GM12864 (cell line): ENCODE measurements at regions not wholly inside any gene's neighbourhood (a gene's known extent, or its start where the extent isn't known, plus 50 kb on each side); places are given as distances from the start of the nearest gene placed in this dataset.

Experiments used
- DNase-seq: peaks from one replicate; pipeline ENCODE4 v3.0.0-alpha.2; 2011; ENCODE audit warnings: low read depth
- H3K4me3 ChIP-seq: 2 replicates; pipeline ENCODE4 v1.5.1; 2011; ENCODE audit warnings: mild to moderate bottlenecking, low read depth, low read length, control low read depth
- CTCF ChIP-seq: IDR thresholded peaks from 2 replicates; pipeline ENCODE4 v1.5.1; 2011; ENCODE audit warnings: low read depth, mild to moderate bottlenecking, moderate library complexity, low read length, control low read depth, inconsistent platforms; ENCODE audit errors: missing control alignments

GRCh38 chr20:60210779-60211617, 252.8 kb downstream of the CDH26 start:
- no peak for DNase-seq
- no peak overlapping the region for H3K4me3 ChIP-seq
- TF ChIP-seq CTCF, result peak; percentile 86

GRCh38 chr20:60211618-60212463, 253.6 kb downstream of the CDH26 start:
- H3K4me3 ChIP-seq, result no peak overlapping the region
- no peak for TF ChIP-seq CTCF
- DNase-seq, result no peak

GRCh38 chr20:60212695-60213094, 254.5 kb downstream of the CDH26 start:
- no peak for DNase-seq
- no peak for TF ChIP-seq CTCF
- no peak overlapping the region for H3K4me3 ChIP-seq

GRCh38 chr20:60213126-60213893, 255.1 kb downstream of the CDH26 start:
- H3K4me3 ChIP-seq, result no peak overlapping the region
- no peak for DNase-seq
- TF ChIP-seq CTCF, result no peak

- TF ChIP-seq CTCF, result no peak
- H3K4me3 ChIP-seq, result no peak overlapping the region
- no peak for DNase-seq
These were observed 256.9 kb downstream of the CDH26 start for GRCh38 chr20:60214901-60215815.
